IMR-90 (cell line): ENCODE measurements at regions not wholly inside any gene's neighbourhood (a gene's known extent, or its start where the extent isn't known, plus 50 kb on each side); places are given as distances from the start of the nearest gene placed in this dataset.

Source experiments
- ATAC-seq: fragments of 200-7000 bp; cut with Tn5 transposase; 2 replicates; pipeline ENCODE4 v1.9.1; 2020; ENCODE audit warnings: low read depth, mild to moderate bottlenecking, moderate library complexity
- BruUV-seq: library from RNA; stranded (reverse); fragments of 400-500 nt; replicated peaks from 2 replicates; lab custom pipeline; 2021; lab: Mats Ljungman, UMichigan
- CTCF ChIA-PET: fragments of 300-600 bp; formaldehyde crosslinking; extraction: SDS; loops from one replicate; lab custom pipeline; 2021; ENCODE audit warnings: antibody characterized with exemption; lab: Yijun Ruan, JAX
- POLR2A ChIA-PET: fragments of 300-600 bp; sonication (Branson Sonifier 250); formaldehyde crosslinking; loops from one replicate; lab custom pipeline; 2022; ENCODE audit warnings: antibody characterized with exemption; ENCODE audit not compliant: unreplicated experiment; lab: Charles Lee
- DNase-seq: peaks from one replicate; pipeline ENCODE4 v3.0.0; 2013
- H2AFZ ChIP-seq: replicated peaks from 2 replicates; pipeline ENCODE3; 2013; ENCODE audit warnings: low read length, mild to moderate bottlenecking; ENCODE audit not compliant: poor library complexity
- H2AK5ac ChIP-seq: 2 replicates; pipeline ENCODE4 v1.6.1; 2013; ENCODE audit warnings: low read depth, low read length, inconsistent platforms
- H2AK9ac ChIP-seq: replicated peaks from 2 replicates; pipeline ENCODE3; 2013; ENCODE audit warnings: mild to moderate bottlenecking, low read depth, low read length, moderate library complexity; ENCODE audit not compliant: poor library complexity
- H2BK120ac ChIP-seq: 2 replicates; pipeline ENCODE4 v1.6.1; 2013; ENCODE audit warnings: low read depth, low read length, inconsistent platforms
- H2BK15ac ChIP-seq: 3 replicates; pipeline ENCODE4 v1.6.1; 2013; ENCODE audit warnings: low read depth, low read length, inconsistent platforms
- H2BK20ac ChIP-seq: 2 replicates; pipeline ENCODE4 v1.6.1; 2013; ENCODE audit warnings: low read depth, mild to moderate bottlenecking, inconsistent platforms, low read length, moderate library complexity
- H2BK5ac ChIP-seq: 2 replicates; pipeline ENCODE4 v1.6.1; 2013; ENCODE audit warnings: mild to moderate bottlenecking, low read depth, low read length, inconsistent platforms; ENCODE audit not compliant: poor library complexity, severe bottlenecking
- H3K14ac ChIP-seq: replicated peaks from 2 replicates; pipeline ENCODE4 v1.6.1; 2013; ENCODE audit warnings: low read depth, low read length, inconsistent platforms
- H3K18ac ChIP-seq: 2 replicates; pipeline ENCODE4 v1.6.1; 2013; ENCODE audit warnings: low read depth, low read length, control low read depth
- H3K23ac ChIP-seq: 2 replicates; pipeline ENCODE4 v1.6.1; 2013; ENCODE audit warnings: low read depth, low read length, inconsistent platforms
- H3K27ac ChIP-seq: 2 replicates; pipeline ENCODE4 v1.5.1; 2013; ENCODE audit warnings: mild to moderate bottlenecking, control low read depth, low read length; ENCODE audit not compliant: insufficient read depth
- H3K27me3 ChIP-seq: 2 replicates; pipeline ENCODE4 v1.6.1; 2013; ENCODE audit warnings: low read length; ENCODE audit not compliant: control insufficient read depth, insufficient read depth
- H3K36me3 ChIP-seq: 2 replicates; pipeline ENCODE4 v1.6.1; 2013; ENCODE audit warnings: low read length, mixed read lengths; ENCODE audit not compliant: control insufficient read depth, insufficient read depth
- H3K4ac ChIP-seq: 2 replicates; pipeline ENCODE4 v1.6.1; 2013; ENCODE audit warnings: low read depth, low read length, inconsistent platforms
- H3K4me1 ChIP-seq: 2 replicates; pipeline ENCODE4 v1.6.1; 2013; ENCODE audit warnings: low read length, mixed read lengths; ENCODE audit not compliant: control insufficient read depth, insufficient read depth
- H3K4me2 ChIP-seq: 2 replicates; pipeline ENCODE4 v1.6.1; 2013; ENCODE audit warnings: low read depth, mild to moderate bottlenecking, control low read depth, low read length, moderate library complexity
- H3K4me3 ChIP-seq: 2 replicates; pipeline ENCODE4 v1.5.1; 2013; ENCODE audit warnings: low read depth, mild to moderate bottlenecking, control low read depth, low read length, moderate library complexity; ENCODE audit not compliant: insufficient read depth
- H3K56ac ChIP-seq: 2 replicates; pipeline ENCODE4 v1.6.1; 2013; ENCODE audit warnings: low read length, inconsistent platforms; ENCODE audit not compliant: insufficient read depth; ENCODE audit errors: extremely low read depth
- H3K79me1 ChIP-seq, 2 experiments: 2 replicates each; pipeline ENCODE4 v1.6.1; 2013; ENCODE audit warnings: low read length in 2 of 2, inconsistent platforms in 1 of 2, low read depth in 1 of 2
- H3K9ac ChIP-seq: 2 replicates; pipeline ENCODE4 v1.6.1; 2013; ENCODE audit warnings: low read depth, low read length, control low read depth
- H3K9me1 ChIP-seq: 2 replicates; pipeline ENCODE4 v1.6.1; 2013; ENCODE audit warnings: low read length, inconsistent platforms; ENCODE audit not compliant: insufficient read depth
- H3K9me3 ChIP-seq: 2 replicates; pipeline ENCODE4 v1.6.1; 2013; ENCODE audit warnings: low read length; ENCODE audit not compliant: control insufficient read depth, insufficient read depth
- H4K20me1 ChIP-seq: 2 replicates; pipeline ENCODE4 v1.6.1; 2013; ENCODE audit warnings: low read length, inconsistent platforms; ENCODE audit not compliant: insufficient read depth
- H4K5ac ChIP-seq: 2 replicates; pipeline ENCODE4 v1.6.1; 2013; ENCODE audit warnings: mild to moderate bottlenecking, low read depth, low read length, control low read depth
- H4K8ac ChIP-seq, 2 experiments: 2 replicates each; pipeline ENCODE4 v1.6.1; 2013; ENCODE audit warnings: low read depth in 2 of 2, low read length in 2 of 2, control low read depth in 1 of 2, inconsistent platforms in 1 of 2
- H4K91ac ChIP-seq: 2 replicates; pipeline ENCODE4 v1.6.1; 2013; ENCODE audit warnings: low read depth, low read length, inconsistent platforms; ENCODE audit not compliant: insufficient read depth
- BHLHE40 ChIP-seq: fragments of 150-350 bp; IDR thresholded peaks from 2 replicates; pipeline ENCODE4 v1.6.1; 2016; ENCODE audit warnings: mild to moderate bottlenecking, low read depth, low read length
- CEBPB ChIP-seq: IDR thresholded peaks from 2 replicates; pipeline ENCODE4 v1.6.1; 2012; ENCODE audit warnings: low read depth, low read length, improper control_type of control experiment
- CHD1 ChIP-seq: IDR thresholded peaks from 2 replicates; pipeline ENCODE4 v1.6.1; 2012; ENCODE audit warnings: low read depth, low read length, improper control_type of control experiment
- CTCF ChIP-seq: conservative IDR thresholded peaks from 2 replicates; pipeline ENCODE4 v1.5.1; 2012; ENCODE audit warnings: mild to moderate bottlenecking, low read depth, low read length, improper control_type of control experiment
- ELK1 ChIP-seq: fragments of 150-350 bp; IDR thresholded peaks from 2 replicates; pipeline ENCODE4 v1.6.1; 2016; ENCODE audit warnings: low read depth, mild to moderate bottlenecking, low read length, moderate library complexity, borderline replicate concordance
- FOS ChIP-seq: fragments of 150-350 bp; IDR thresholded peaks from 2 replicates; pipeline ENCODE4 v1.6.1; 2016; ENCODE audit warnings: low read depth, low read length
- MAFK ChIP-seq: IDR thresholded peaks from 2 replicates; pipeline ENCODE4 v1.6.1; 2012; ENCODE audit warnings: low read depth, low read length, improper control_type of control experiment
- MAZ ChIP-seq: IDR thresholded peaks from 2 replicates; pipeline ENCODE4 v1.6.1; 2012; ENCODE audit warnings: low read depth, mild to moderate bottlenecking, low read length, improper control_type of control experiment, moderate library complexity, borderline replicate concordance
- MXI1 ChIP-seq: IDR thresholded peaks from 2 replicates; pipeline ENCODE4 v1.6.1; 2012; ENCODE audit warnings: low read depth, mild to moderate bottlenecking, low read length, moderate library complexity, borderline replicate concordance
- NFE2L2 ChIP-seq: fragments of 150-350 bp; IDR thresholded peaks from 2 replicates; pipeline ENCODE4 v1.6.1; 2016; ENCODE audit warnings: low read depth, mild to moderate bottlenecking, low read length
- POLR2A ChIP-seq: IDR thresholded peaks from 2 replicates; pipeline ENCODE4 v1.6.1; 2012; ENCODE audit warnings: mild to moderate bottlenecking, low read depth, low read length
- RAD21 ChIP-seq: IDR thresholded peaks from 2 replicates; pipeline ENCODE4 v1.6.1; 2012; ENCODE audit warnings: low read length, improper control_type of control experiment
- RCOR1 ChIP-seq: IDR thresholded peaks from 2 replicates; pipeline ENCODE4 v1.6.1; 2012; ENCODE audit warnings: mild to moderate bottlenecking, low read length, improper control_type of control experiment; ENCODE audit not compliant: insufficient replicate concordance
- RFX5 ChIP-seq: IDR thresholded peaks from 2 replicates; pipeline ENCODE4 v1.8.0; 2012; ENCODE audit warnings: low read depth, mild to moderate bottlenecking, low read length, moderate library complexity
- SMC3 ChIP-seq: fragments of 150-350 bp; IDR thresholded peaks from 2 replicates; pipeline ENCODE4 v1.6.1; 2016; ENCODE audit warnings: low read depth, mild to moderate bottlenecking, antibody characterized with exemption, low read length, moderate library complexity
- USF2 ChIP-seq: fragments of 150-350 bp; IDR thresholded peaks from 2 replicates; pipeline ENCODE4 v1.6.1; 2017; ENCODE audit warnings: mild to moderate bottlenecking, antibody characterized with exemption, low read length, low read depth
- WGBS, 2 experiments: methylation state at CpG; one replicate each; pipeline versions ENCODE4 v1.1.5 to v1.1.7; 2013; ENCODE audit warnings: missing lambda C conversion rate in 2 of 2; ENCODE audit not compliant: insufficient read length in 1 of 2; ENCODE audit errors: extremely low coverage in 2 of 2; 5-methylcytosine and 5-hydroxymethylcytosine counted together
- dilution Hi-C: fragments of 300-500 bp; cut with HindIII; formaldehyde crosslinking; loops from one replicate; pipeline ENCODE4 v1.14.3; 2018; ENCODE audit warnings: low sequenced_read_pairs; ENCODE audit not compliant: unreplicated experiment
- in situ Hi-C: fragments of 300-500 bp; cut with MboI; formaldehyde crosslinking; loops from 3 replicates; pipeline ENCODE4 v1.14.3; 2019; ENCODE audit warnings: low sequenced_read_pairs, inconsistent platforms, mixed read lengths
- intact Hi-C: fragments of 100-400 bp; cut with micrococcal nuclease; formaldehyde crosslinking; loops from 2 replicates; pipeline ENCODE4 v1.10.0; 2022

GRCh38 chr2:101534149-101534611 is 59.3 kb upstream of the RFX8 start:
- intact Hi-C loops: no loop called here
- no TSS peak for BruUV-seq
- no peaks in the 10 kb centered on the region; the same call in 1 of the 2 replicates for H3K9me1 ChIP-seq
- no peak overlapping the region for H4K91ac ChIP-seq
- H3K4ac ChIP-seq: no peak overlapping the region
- ChIA-PET POLR2A (no interaction called here), CTCF (no interaction called here)
- no peaks in the 10 kb centered on the region for H3K4me1 ChIP-seq
- peak overlapping the region; percentile 42 for H2AK9ac ChIP-seq
- H3K18ac ChIP-seq: no peak overlapping the region
- 0 out of 2 replicates have a peak overlapping the region, but pooled peaks have one; percentile 48 for H3K14ac ChIP-seq
- H2BK15ac ChIP-seq: no peak overlapping the region
- no peaks in the 10 kb centered on the region for H4K20me1 ChIP-seq
- H2BK5ac ChIP-seq: no peak overlapping the region
- in situ Hi-C loops: loop anchor here (10.0 kb wide), 1 partner anchor 61 kb away; no protein-coding TSS in a partner anchor
- peak overlapping the region; percentile 65 for H2AFZ ChIP-seq
- H3K27ac ChIP-seq: no peak overlapping the region
- no peak overlapping the region for H3K4me3 ChIP-seq
- H3K4me2 ChIP-seq: no peak overlapping the region
- TF ChIP-seq NFE2L2 (no peak), RCOR1 (no peak), ELK1 (no peak), CTCF (no peak), MAZ (no peak), SMC3 (no peak), RAD21 (no peak), MXI1 (no peak), CHD1 (no peak), CEBPB (no peak), MAFK (no peak), POLR2A (no peak), RFX5 (no peak), USF2 (no peak), FOS (no peak), BHLHE40 (no peak)
- no peaks in the 10 kb centered on the region for H3K9me3 ChIP-seq
- H3K23ac ChIP-seq: peak overlapping the region; percentile 23; the same call in 1 of the 2 replicates
- no peak overlapping the region for H3K9ac ChIP-seq
- H4K8ac ChIP-seq: no peak overlapping the region
- ATAC-seq (no peak), DNase-seq (no peak)
- H2BK120ac ChIP-seq: no peak overlapping the region
- H3K79me1 ChIP-seq: no peaks in the 10 kb centered on the region
- no peak overlapping the region for H2AK5ac ChIP-seq
- no peaks in the 10 kb centered on the region for H3K36me3 ChIP-seq
- no peak overlapping the region for H4K5ac ChIP-seq
- dilution Hi-C loops: no loop called here
- H3K27me3 ChIP-seq: no peaks in the 10 kb centered on the region
- WGBS, 2 experiments: 66% methylated on average over 8 of the region's 9 CpGs; no CpG with 5 or more reads in 1 of the 2 experiments
- H2BK20ac ChIP-seq: no peak overlapping the region
- no peak overlapping the region for H3K56ac ChIP-seq
